ENCODE measurements at regions not wholly inside any gene's neighbourhood (a gene's known extent, or its start where the extent isn't known, plus 50 kb on each side); places are given as distances from the start of the nearest gene placed in this dataset.
A peak's percentile ranks its signal among the peaks of the same experiment; 100 is the strongest.

DNA sequence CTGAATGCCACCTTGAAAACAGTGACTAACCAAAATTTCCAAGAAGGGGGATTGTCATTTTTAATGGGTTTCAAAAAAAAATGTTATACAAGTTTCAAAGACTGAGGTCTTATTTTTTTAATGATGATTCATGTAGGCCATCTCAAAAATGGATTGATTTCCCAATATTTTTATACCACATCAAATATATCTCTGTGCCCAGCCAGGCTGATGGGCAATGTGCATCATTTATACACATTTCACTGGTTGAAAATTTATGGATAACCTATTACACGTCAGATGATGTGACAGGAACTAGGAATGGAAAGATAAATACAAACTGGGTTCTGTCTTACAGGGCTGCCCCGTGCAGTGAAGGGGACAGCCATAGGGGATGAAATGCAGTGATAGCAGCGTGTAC is 112.7 kb upstream of the TMPO start:
- no peak for DNase-seq
- no peak for ATAC-seq

DNA sequence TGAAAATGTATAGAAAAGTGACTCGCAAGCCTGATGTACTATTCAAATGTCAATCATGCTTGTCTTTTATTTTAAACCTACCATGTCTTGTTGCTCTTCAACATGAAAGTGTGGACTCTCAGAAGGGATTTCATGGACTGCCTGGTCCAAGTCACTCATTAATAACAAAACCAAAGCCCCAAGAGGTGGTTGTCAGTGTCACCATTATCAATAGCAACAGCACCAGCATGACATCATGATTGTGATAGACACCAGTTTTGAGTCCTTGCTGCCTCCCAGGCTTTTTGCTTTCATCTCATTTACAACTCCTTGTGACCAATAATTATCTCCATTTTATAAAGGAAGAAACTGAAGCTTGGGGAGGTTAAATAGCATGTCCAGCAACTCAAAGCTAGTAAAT is 112.0 kb upstream of the TMPO start:
- no peak for ATAC-seq
- no peak for DNase-seq

GRCh38 chr12:98403936-98404335 is 111.5 kb upstream of the TMPO start:
- ATAC-seq (no peak), DNase-seq (no peak)

- no peak for DNase-seq
- no peak for ATAC-seq
Observed at GRCh38 chr12:98405805-98406366, 109.5 kb upstream of the TMPO start.

- no peak for ATAC-seq
Observed at GRCh38 chr12:98406378-98406777, 109.0 kb upstream of the TMPO start.

GRCh38 chr12:98408681-98409080 is 106.7 kb upstream of the TMPO start:
- no peak for ATAC-seq

More at GRCh38 chr12:98406378-98406777, 109.0 kb upstream of the TMPO start:
- DNase-seq, result no peak

DNA sequence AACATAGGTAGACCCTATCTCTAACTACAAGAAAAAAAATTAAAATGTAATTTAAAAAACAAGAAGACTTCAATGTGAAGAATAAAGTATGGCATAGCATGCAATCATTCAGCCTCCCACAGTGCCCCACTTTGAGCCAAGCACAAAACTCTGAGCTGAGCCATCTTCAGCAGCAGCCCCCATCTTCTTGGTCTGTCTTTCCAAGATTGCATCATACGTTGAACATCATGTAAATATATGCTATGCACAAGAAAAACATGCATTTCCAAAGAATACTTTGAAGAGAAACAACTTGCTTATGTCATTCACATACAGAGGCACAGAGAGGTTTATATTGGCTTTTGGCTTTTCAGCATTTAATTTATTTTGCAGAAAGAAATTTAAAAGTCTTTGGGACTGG is 105.8 kb upstream of the TMPO start:
- no peak for ATAC-seq

More at GRCh38 chr12:98408681-98409080, 106.7 kb upstream of the TMPO start:
- no peak for DNase-seq

DNA sequence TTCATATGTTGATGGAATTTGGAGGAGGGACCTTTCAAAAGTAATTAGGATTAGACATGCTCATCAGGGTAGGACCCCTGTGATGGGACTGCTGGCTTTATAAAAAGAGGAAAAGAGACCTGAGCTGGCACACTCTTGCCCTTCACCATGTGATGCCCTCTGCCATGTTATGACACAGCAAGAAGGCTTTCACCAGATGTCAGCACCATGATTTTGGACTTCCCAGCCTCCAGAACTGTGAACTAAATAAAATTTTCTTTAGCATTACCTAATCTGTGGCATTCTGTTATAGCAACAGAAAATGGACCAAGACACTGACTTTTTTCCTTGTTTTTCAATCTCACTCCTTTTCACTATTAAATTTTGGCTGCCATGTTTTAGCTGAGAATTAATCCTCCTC is 105.0 kb upstream of the TMPO start:
- ATAC-seq (no peak), DNase-seq (no peak)

More for the DNA sequence above, 105.8 kb upstream of the TMPO start:
- DNase-seq, result no peak

DNA sequence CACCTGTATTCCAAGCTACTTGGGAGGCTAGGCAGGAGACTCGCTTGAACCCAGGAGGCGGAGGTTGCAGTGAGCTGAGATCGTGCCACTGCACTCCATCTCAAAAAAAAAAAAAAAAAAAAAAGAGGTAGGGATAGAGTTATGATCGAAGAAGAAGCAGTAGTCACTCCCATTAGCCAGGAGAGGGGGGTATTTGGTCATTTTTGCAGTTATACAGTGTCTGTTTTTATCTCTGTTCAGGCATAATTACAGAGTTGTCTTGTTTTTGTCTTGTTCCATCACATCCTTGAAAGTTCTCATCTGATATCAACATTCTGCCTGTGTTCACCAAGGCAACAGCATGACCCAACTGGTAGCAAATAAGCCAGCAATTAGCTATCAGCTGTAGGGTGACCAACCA is 98.5 kb upstream of the TMPO start:
- ATAC-seq (no peak), DNase-seq (no peak)

DNA sequence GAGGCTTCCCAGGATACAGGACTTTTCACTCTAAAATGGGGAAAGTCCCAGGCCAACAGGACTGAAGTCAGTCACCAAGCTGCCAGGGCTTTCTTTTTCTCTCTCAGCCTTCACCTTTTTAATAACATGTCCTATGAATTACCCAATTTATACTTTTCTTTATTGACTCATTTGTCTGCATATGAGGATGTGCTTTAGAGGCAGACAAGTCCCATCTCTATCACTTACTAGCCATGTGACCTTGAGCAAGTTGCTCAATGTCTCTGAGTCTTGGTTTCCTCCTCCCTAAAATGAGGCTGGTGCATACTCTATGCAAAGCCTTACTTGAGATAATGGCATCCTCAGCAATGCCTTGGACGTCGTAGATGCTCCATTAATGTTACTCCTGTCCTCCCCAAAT is 98.1 kb upstream of the TMPO start:
- no peak for DNase-seq
- ATAC-seq, result no peak

DNA sequence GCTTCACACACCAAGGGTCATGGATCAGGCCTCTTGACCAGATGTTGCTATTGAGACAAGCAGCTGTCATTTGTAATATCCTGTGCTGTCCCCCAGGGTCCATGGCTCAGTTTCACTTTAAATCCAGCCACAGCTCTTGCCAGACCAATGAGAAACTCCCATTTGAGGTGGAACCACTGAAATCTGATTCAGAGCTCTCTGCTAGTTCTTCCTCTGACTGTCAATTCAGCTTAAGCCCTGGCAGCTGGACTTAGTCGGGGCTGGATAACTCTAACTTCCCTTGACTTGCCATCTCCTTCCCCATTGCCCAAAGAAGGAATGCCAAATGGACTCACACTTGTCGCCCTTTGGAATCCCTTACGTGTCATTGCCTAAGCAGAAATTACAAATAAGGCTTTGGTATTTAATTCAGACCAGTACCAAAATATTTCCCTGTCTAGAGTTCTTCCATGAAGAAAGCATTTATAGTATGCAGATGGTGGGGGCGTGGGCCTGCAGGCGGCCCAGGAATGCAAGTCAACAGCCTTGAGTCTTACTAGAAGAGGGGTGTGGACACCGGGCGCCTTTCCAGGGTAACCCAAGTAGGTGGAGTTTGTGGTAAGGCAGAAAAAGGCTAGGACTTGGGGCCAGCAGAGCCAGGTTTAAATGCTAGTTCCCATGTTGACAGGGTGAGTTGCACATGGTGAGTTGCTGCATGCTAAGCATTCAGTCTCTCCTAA is 96.9 kb upstream of the TMPO start:
- DNase-seq (no peak), ATAC-seq (no peak)

DNA sequence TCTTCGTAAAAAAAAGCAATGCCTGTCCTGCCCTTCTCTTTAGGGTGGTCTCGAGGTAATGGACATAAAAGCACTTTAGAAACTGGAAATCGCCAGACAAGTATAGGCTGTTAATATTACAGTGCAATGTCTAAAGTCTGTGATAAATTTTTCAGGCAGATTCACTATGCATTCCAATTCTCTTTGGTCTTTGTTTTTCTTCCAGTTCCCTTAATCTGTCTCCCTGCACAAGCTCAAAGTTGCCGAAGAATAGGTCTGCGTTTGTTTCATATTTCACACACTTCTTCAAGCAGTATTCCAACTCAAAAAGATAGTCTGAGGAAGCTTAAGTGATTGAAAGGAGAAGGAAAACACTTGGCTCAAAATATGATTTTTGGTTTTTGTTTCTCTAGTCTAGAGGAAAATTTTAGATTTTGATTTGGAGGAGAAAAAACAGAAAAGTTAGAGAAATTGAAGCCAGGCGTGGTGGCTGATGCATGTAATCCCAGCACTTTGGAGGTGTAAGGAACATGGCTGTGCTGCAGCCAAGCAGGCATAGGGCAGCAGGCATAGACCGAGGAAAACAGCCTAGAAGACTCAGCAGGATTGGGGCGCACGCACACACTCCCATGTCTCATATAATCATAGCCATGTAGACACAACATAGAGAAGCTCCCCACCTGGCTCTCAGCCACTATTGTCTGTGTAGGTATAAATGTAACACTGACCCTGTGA is 96.2 kb upstream of the TMPO start:
- no peak for DNase-seq

GRCh38 chr12:98419795-98420404 is 95.5 kb upstream of the TMPO start:
- no peak for DNase-seq
- ATAC-seq, result no peak

More for the DNA sequence above, 96.2 kb upstream of the TMPO start:
- no peak for ATAC-seq

DNA sequence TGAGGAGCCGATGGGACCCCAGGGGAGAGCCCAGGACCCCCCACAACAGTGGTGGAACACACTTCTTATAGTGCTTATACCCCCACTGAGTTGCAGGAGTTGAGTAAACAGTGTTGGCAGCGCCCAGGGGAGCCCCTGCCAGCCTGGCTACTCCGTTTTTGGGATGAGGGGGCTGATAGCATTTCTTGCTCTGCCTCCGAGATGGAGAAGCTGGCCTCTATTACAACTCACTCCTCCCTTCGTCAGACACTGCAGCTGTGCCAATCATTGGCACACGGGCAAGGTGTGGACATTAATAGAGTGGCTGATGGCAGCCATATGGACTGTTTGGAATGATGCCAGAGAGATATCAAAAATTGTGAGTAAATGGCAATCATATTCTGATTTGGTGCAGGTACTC is 94.9 kb upstream of the TMPO start:
- DNase-seq, result no peak
- ATAC-seq, result no peak

DNA sequence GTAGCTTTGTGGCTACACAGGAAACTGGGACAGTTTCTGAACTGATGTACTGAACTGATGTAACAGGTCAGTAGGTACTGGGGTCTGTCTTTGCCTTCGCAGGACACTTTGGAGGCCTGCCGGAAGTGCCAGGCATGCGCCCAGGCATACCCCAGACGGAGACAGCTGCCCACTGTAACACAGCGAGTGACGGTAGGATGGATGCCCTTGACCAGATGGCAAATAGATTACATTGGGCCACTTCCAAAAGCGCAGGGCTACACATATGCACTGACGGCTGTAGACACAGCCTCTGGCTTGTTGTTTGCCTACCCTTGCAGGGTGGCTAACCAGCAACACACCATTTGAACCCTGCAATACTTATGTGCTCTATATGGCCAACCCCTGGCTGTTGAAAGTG is 94.1 kb upstream of the TMPO start:
- DNase-seq (no peak), ATAC-seq (no peak)

DNA sequence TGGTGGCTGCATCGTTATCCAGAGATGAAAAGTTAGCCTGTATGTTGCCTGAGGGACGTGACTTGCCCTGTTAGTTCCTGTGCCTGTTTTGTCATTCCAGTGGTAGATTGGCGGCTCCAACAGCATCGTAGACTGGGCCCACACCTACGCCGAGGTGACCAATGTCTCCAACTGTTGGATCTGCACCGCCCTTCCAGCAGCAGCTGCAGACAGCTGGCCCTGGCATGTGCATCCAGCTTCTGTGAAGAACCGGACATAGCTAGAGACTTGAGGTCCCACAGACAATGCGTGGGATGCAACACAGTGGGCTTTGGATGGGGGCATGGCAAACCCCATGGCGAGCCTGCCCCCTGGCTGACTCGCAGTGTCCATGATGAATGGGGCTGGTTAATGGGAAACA is 93.0 kb upstream of the TMPO start:
- DNase-seq (no peak), ATAC-seq (no peak)

DNA sequence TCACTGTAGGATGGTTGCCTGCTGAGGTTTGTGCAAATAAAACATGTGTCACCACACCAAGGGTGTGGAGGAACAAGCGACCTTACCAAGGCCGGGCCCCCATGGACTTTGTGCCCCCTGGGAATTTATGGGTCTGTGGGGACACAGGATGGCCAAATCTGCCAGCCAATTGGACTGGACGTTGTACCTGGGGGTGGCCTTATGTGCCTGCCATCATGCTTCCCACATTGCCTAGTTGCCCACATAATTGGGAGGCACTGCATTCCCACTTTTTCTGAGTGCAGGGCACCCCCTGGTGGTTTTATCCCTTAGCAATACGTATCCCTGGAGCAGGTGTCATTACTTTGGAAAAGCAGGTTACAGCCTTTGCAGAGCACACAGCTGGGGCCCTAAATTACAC is 92.6 kb upstream of the TMPO start:
- DNase-seq (no peak), ATAC-seq (no peak)

DNA sequence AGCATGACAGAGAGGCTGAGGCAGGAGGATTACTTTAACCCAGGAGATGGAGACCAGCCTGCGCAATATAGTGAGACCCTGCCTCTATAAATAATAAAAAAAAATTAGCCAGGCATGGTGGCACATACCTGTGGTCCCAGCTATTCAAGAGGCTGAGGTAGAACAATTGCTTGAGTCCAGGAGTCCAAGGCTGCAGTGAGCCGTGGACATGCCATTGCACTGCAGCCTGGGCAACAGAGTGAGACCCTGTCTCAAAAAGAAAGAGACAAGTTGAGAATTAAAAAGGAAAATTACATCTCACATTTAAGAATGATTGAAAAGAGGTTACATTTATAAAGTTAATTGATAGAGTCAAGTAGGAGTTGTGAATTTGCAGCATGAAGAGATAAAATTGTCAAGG is 91.4 kb upstream of the TMPO start:
- no peak for ATAC-seq
- DNase-seq, result no peak

GRCh38 chr12:98424726-98425401 is 90.5 kb upstream of the TMPO start:
- DNase-seq, result peak; percentile 53
- peak; percentile 77 for ATAC-seq

DNA sequence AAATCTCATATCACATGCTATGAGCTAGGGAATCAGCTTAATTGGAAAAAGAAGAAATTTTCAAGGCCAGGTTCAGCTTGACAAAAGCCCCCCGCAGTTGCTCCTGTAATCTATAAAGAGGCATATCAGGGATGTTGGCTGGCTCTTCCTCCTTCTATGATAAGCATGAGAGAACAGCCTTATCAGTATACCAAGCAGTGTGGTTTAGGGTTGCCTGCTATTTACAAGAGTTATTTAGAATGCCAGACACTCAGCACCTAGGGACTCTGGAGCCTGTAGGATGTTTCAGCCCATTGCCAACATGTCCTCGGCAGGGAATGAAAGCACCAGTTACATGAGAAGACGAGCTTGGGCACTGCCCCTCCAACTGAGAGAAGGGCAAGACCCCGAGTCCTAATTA is 89.5 kb upstream of the TMPO start:
- ATAC-seq (no peak), DNase-seq (no peak)

- ATAC-seq (no peak), DNase-seq (no peak)
Observed at GRCh38 chr12:98431089-98431488, 84.3 kb upstream of the TMPO start.

GRCh38 chr12:98437166-98437565 is 78.2 kb upstream of the TMPO start:
- ATAC-seq, result no peak
- no peak for DNase-seq

Measured in stimulated activated naive CD8-positive, alpha-beta T cell treated with anti-CD3 and anti-CD28 coated beads, Interleukin-15, Interleukin-2, amounts not matched to agents 100 U/mL and 50 U/mL, for 24 hours (primary cell).